ENCODE measurements at regions not wholly inside any gene's neighbourhood (a gene's known extent, or its start where the extent isn't known, plus 50 kb on each side); places are given as distances from the start of the nearest gene placed in this dataset.

GRCh38 chr13:28551498-28551895 is 56.6 kb upstream of the FLT1 start:
- no peak for DNase-seq (ENCODE audit: low read depth)

GRCh38 chr13:28550721-28551497 is 56.0 kb upstream of the FLT1 start:
- DNase-seq (ENCODE audit: low read depth), result no peak
- in situ Hi-C loops (cut with HindIII; ENCODE audit: low pct_unique_long_range_greater_than_20kb, low sequenced_read_pairs), result no loop called here

More at GRCh38 chr13:28551498-28551895, 56.6 kb upstream of the FLT1 start:
- in situ Hi-C loops (cut with HindIII; ENCODE audit: low pct_unique_long_range_greater_than_20kb, low sequenced_read_pairs), result no loop called here

- DNase-seq (ENCODE audit: low read depth), result no peak
Measured at GRCh38 chr13:28550091-28550490, 55.2 kb upstream of the FLT1 start.

GRCh38 chr13:28548872-28549271 is 53.9 kb upstream of the FLT1 start:
- DNase-seq (ENCODE audit: low read depth), result no peak
- in situ Hi-C loops (cut with HindIII; ENCODE audit: low pct_unique_long_range_greater_than_20kb, low sequenced_read_pairs), result no loop called here

More at GRCh38 chr13:28550091-28550490, 55.2 kb upstream of the FLT1 start:
- in situ Hi-C loops (cut with HindIII; ENCODE audit: low pct_unique_long_range_greater_than_20kb, low sequenced_read_pairs), result no loop called here

- in situ Hi-C loops (cut with HindIII; ENCODE audit: low pct_unique_long_range_greater_than_20kb, low sequenced_read_pairs), result no loop called here
- no peak for DNase-seq (ENCODE audit: low read depth)
Measured at GRCh38 chr13:28548468-28548867, 53.5 kb upstream of the FLT1 start.

GRCh38 chr13:28545583-28546333 is 50.8 kb upstream of the FLT1 start:
- no peak for DNase-seq (ENCODE audit: low read depth)
- in situ Hi-C loops (cut with HindIII; ENCODE audit: low pct_unique_long_range_greater_than_20kb, low sequenced_read_pairs), result no loop called here
